ENCODE measurements at regions not wholly inside any gene's neighbourhood (a gene's known extent, or its start where the extent isn't known, plus 50 kb on each side); places are given as distances from the start of the nearest gene placed in this dataset.

- Mint-ChIP-seq H3K36me3 (ENCODE audit: insufficient read depth in 1 of 3, low read depth in 3 of 3) (no peaks in the 10 kb centered on the region), H3K9me3 (no peaks in the 10 kb centered on the region), H3K4me1 (no peaks in the 10 kb centered on the region; a peak in 1 of 4 replicates), H3K27ac (no peak overlapping the region), H3K4me3 (no peak overlapping the region), H3K27me3 (ENCODE audit: low read depth) (peaks cover 4% of the 10 kb centered on the region)
- no peak for DNase-seq
- WGBS (ENCODE audit: extremely low coverage, insufficient read length, low lambda C conversion rate) = no CpG with 5 or more reads among the region's 2 CpGs
- no peak overlapping the region for H4K8ac ChIP-seq (replicated peaks; ENCODE audit: insufficient read length, low read depth, low read length)
- no peaks in the 10 kb centered on the region for H3K4me1 ChIP-seq (ENCODE audit: insufficient read depth, low read length)
- H3K4me2 ChIP-seq (ENCODE audit: insufficient read depth, insufficient read length, low read length) = no peak overlapping the region
- H3K79me2 ChIP-seq (ENCODE audit: insufficient read depth, low read length) = no peaks in the 10 kb centered on the region
- H3K4ac ChIP-seq (ENCODE audit: low read depth, low read length) = no peak overlapping the region
- no peak overlapping the region for H3K14ac ChIP-seq (ENCODE audit: insufficient read depth, low read length)
- no peaks in the 10 kb centered on the region for H3K79me1 ChIP-seq (ENCODE audit: insufficient read depth, low read depth, low read length, poor library complexity, severe bottlenecking)
- no peak overlapping the region for H3T11ph ChIP-seq (ENCODE audit: low read length)
- H3K27me3 ChIP-seq (ENCODE audit: insufficient read depth, low read length) = no peaks in the 10 kb centered on the region
- no peaks in the 10 kb centered on the region for H3K23me2 ChIP-seq (ENCODE audit: insufficient read length, low read depth, low read length, poor library complexity, severe bottlenecking)
- H2AFZ ChIP-seq (ENCODE audit: low read length) = no peak overlapping the region
- H3K23ac ChIP-seq (ENCODE audit: insufficient read length, low read depth, low read length) = no peak overlapping the region
- no peak overlapping the region for H3K27ac ChIP-seq (ENCODE audit: insufficient read length, low read depth, low read length)
- no peak overlapping the region for H4K5ac ChIP-seq (ENCODE audit: insufficient read length, low read depth, low read length)
- H4K91ac ChIP-seq (ENCODE audit: insufficient read length, low read depth, low read length) = no peak overlapping the region
- H3K9ac ChIP-seq (ENCODE audit: extremely low read depth, insufficient read length, low read length) = no peak overlapping the region
- no peak overlapping the region for H2BK12ac ChIP-seq (ENCODE audit: insufficient read length, low read depth, low read length)
- no peak overlapping the region for H3K56ac ChIP-seq (ENCODE audit: insufficient read length, low read depth, low read length)
- no peak for TF ChIP-seq CTCF (conservative IDR thresholded peaks at IDR 0.05)
- H2BK120ac ChIP-seq (ENCODE audit: low read depth, low read length, poor library complexity, severe bottlenecking) = no peak overlapping the region
- no peak overlapping the region for H2BK15ac ChIP-seq (ENCODE audit: low read depth, low read length)
- no peaks in the 10 kb centered on the region for H3K9me3 ChIP-seq (ENCODE audit: control insufficient read depth, low read depth, low read length)
- H4K20me1 ChIP-seq (ENCODE audit: control insufficient read depth, insufficient read depth, insufficient read length) = no peaks in the 10 kb centered on the region
- H2BK20ac ChIP-seq (ENCODE audit: low read depth, low read length, poor library complexity, severe bottlenecking) = no peak overlapping the region
- H2BK5ac ChIP-seq (ENCODE audit: insufficient read length, low read length) = no peak overlapping the region
- no peak overlapping the region for H3K18ac ChIP-seq (ENCODE audit: insufficient read length, low read depth, low read length)
- H2AK5ac ChIP-seq (ENCODE audit: insufficient read length, low read length) = no peak overlapping the region
Observed at GRCh38 chr7:38112075-38112474, 66.0 kb upstream of the STARD3NL start.
